ENCODE measurements at regions not wholly inside any gene's neighbourhood (a gene's known extent, or its start where the extent isn't known, plus 50 kb on each side); places are given as distances from the start of the nearest gene placed in this dataset.

DNA sequence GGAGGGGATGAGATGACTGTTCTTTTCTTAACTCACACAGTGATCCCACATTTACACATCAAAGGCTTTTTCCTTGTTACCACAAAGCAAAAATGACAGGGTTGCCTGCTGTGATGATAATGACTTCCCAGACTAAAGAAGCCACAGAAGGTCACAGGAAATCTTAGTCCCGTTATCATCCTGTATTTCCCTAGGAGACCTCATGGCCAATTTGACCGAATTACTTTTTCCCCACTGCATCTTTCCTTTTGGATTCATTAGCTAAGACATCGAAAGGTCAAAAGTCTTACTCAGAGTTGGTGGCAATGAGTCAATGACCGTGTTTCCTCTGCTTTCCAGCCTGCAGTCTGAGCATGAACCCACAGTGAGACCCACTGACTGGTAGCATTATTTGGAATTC, 130.1 kb upstream of the INHBA start:
- no peaks in the 10 kb centered on the region for H3K9me3 ChIP-seq (ENCODE audit: low read depth, low read length)
- TF ChIP-seq EZH2 (IDR thresholded peaks at IDR 0.05) = no peak
- no peak for TF ChIP-seq POLR2AphosphoS5 (IDR thresholded peaks at IDR 0.05; ENCODE audit: borderline replicate concordance, low read depth, low read length)
- TF ChIP-seq FOXP2 (optimal IDR thresholded peaks at IDR 0.05; ENCODE audit: control extremely low read depth, extremely low read length, insufficient read depth) = no peak
- H3K36me3 ChIP-seq (ENCODE audit: insufficient read depth, low read length) = no peaks in the 10 kb centered on the region
- H3K9ac ChIP-seq (ENCODE audit: insufficient read length) = no peak overlapping the region
- DNase-seq (ENCODE audit: low read depth, low spot score) = no peak
- H3K4me3 ChIP-seq = no peak overlapping the region
- H3K27ac ChIP-seq = no peak overlapping the region

DNA sequence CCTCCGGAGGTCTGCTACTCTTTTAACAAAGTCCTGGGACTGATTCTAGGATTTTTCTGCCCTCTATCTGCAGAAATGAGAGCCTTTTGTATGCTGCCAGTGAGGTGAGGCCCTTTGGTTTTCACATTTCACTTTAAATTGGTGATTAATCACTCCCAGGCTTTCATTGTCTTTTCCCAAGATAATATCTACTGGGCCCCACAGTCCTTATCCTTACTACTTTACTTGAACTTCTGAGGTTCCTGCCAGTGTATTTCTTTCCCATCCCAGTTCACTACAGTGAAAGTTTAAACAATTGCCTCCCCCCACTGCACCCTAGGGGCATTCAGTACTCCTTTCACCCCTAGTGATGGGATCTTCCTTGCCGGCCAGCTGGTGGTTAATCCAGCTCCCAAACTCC, 127.4 kb upstream of the INHBA start:
- DNase-seq (ENCODE audit: low read depth, low spot score) = no peak
- H3K9me3 ChIP-seq (ENCODE audit: low read depth, low read length) = no peaks in the 10 kb centered on the region
- H3K27ac ChIP-seq = no peak overlapping the region
- H3K4me3 ChIP-seq = no peak overlapping the region
- no peaks in the 10 kb centered on the region for H3K36me3 ChIP-seq (ENCODE audit: insufficient read depth, low read length)
- no peak for TF ChIP-seq POLR2AphosphoS5 (IDR thresholded peaks at IDR 0.05; ENCODE audit: borderline replicate concordance, low read depth, low read length)
- no peak for TF ChIP-seq FOXP2 (optimal IDR thresholded peaks at IDR 0.05; ENCODE audit: control extremely low read depth, extremely low read length, insufficient read depth)
- TF ChIP-seq EZH2 (IDR thresholded peaks at IDR 0.05) = no peak
- H3K9ac ChIP-seq (ENCODE audit: insufficient read length) = no peak overlapping the region

DNA sequence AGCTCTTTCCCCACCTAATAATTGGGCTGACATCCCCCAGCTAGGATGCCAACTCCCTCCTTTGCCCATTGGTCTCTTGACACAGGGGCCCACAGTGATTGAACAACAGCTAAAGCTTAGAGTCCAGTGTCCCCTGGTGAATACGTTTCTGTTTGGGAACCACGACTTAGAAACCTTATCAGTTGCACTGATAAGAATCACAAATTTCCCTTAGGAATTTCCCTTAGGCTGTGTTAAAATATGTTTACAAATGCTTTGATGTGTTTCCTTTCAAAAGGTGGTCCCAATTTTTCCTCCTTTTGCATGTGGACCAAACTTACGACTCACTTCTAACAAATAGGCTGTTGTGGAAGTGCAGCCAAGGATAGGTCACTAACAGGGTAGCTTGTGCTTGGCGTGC, 126.0 kb upstream of the INHBA start:
- no peaks in the 10 kb centered on the region for H3K36me3 ChIP-seq (ENCODE audit: insufficient read depth, low read length)

DNA sequence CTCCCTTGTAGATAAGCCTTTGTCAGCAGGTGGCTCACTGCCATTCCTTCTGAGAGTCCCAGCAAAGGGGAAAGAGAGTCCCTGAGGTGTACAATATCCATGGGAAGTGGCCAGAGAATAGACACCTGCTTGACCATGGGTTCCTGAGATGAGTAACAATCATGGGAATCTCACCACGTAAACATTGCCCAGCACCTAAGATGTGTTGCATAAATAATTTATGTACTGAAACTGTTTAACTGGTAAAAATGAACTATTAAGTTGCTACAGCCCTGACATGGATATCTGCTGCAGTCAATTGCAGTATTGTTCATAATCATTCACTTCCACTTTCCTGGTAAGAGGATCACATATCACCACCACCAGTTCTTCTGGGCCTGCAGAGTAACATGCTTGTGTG, 123.8 kb upstream of the INHBA start:
- TF ChIP-seq FOXP2 (optimal IDR thresholded peaks at IDR 0.05; ENCODE audit: control extremely low read depth, extremely low read length, insufficient read depth) = no peak
- TF ChIP-seq EZH2 (IDR thresholded peaks at IDR 0.05) = no peak
- no peak for TF ChIP-seq POLR2AphosphoS5 (IDR thresholded peaks at IDR 0.05; ENCODE audit: borderline replicate concordance, low read depth, low read length)
- H3K4me3 ChIP-seq = no peak overlapping the region
- no peaks in the 10 kb centered on the region for H3K9me3 ChIP-seq (ENCODE audit: low read depth, low read length)
- H3K27ac ChIP-seq = 0 out of 2 replicates have a peak overlapping the region, but pooled peaks have one; percentile 30
- H3K9ac ChIP-seq (ENCODE audit: insufficient read length) = no peak overlapping the region
- no peaks in the 10 kb centered on the region for H3K36me3 ChIP-seq (ENCODE audit: insufficient read depth, low read length)
- no peak for DNase-seq (ENCODE audit: low read depth, low spot score)

More for the DNA sequence above, 126.0 kb upstream of the INHBA start:
- Histone ChIP-seq H3K27ac (no peak overlapping the region), H3K9ac (ENCODE audit: insufficient read length) (no peak overlapping the region), H3K4me3 (no peak overlapping the region), H3K9me3 (ENCODE audit: low read depth, low read length) (no peaks in the 10 kb centered on the region)
- DNase-seq (ENCODE audit: low read depth, low spot score) = no peak
- no peak for TF ChIP-seq POLR2AphosphoS5 (IDR thresholded peaks at IDR 0.05; ENCODE audit: borderline replicate concordance, low read depth, low read length)
- TF ChIP-seq FOXP2 (optimal IDR thresholded peaks at IDR 0.05; ENCODE audit: control extremely low read depth, extremely low read length, insufficient read depth) = no peak
- TF ChIP-seq EZH2 (IDR thresholded peaks at IDR 0.05) = no peak

DNA sequence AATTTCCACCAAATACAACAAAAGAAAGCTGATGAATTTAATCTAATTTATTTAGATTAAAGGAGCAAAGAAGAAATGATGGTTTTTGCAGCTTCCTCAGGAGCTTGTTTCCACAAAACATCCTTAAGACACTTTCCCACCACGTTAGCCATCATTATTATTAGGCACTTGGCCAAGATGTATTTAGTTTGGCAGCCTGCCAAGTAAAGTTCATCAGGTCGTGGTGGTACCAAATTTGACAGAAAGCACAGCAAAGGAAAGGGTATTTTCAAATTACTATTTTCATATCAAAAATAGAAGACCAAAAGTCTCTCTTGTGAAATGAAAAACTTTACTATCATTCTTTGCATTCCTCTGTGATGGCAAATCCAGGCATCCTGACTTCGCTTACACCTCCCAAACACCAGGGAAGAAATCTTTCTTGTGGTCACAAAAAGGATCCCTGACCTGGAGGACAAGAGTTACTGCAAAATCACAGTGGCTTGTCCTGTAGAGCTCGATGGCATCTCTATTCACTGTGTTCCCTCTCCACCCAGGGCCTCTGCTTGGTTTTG, 123.1 kb upstream of the INHBA start:
- Histone ChIP-seq H3K9ac (ENCODE audit: insufficient read length) (no peak overlapping the region), H3K9me3 (ENCODE audit: low read depth, low read length) (no peaks in the 10 kb centered on the region), H3K36me3 (ENCODE audit: insufficient read depth, low read length) (no peaks in the 10 kb centered on the region), H3K4me3 (no peak overlapping the region), H3K27ac (peak overlapping the region; percentile 30; the same call in 1 of the 2 replicates)
- no peak for DNase-seq (ENCODE audit: low read depth, low spot score)
- TF ChIP-seq POLR2AphosphoS5 (IDR thresholded peaks at IDR 0.05; ENCODE audit: borderline replicate concordance, low read depth, low read length) (peak; percentile 22; the same call in 1 of the 2 replicates), EZH2 (IDR thresholded peaks at IDR 0.05) (no peak)

DNA sequence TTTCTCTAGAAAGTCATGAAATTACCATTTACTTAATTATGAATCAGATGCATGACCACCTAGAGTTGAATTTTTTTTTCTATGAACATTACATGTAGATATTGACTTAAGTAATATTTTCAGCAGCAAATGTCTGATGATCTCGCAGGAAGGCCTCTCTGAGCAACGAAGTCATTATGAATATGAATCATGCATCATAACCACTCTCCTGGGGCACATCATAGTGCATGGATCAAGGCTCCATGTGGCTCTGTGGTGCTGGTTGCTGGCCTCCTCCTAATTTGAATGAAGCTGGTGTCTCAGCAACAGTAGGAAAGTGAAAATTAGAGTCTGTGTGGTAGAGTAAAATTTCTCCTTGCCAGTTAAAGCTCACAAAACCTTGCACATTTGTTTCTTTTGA, 121.4 kb upstream of the INHBA start:
- H3K9ac ChIP-seq (ENCODE audit: insufficient read length) = peak overlapping the region; percentile 88
- 0 out of 2 replicates have a peak overlapping the region, but pooled peaks have one; percentile 3 for H3K4me3 ChIP-seq
- TF ChIP-seq EZH2 (IDR thresholded peaks at IDR 0.05) (no peak), POLR2AphosphoS5 (IDR thresholded peaks at IDR 0.05; ENCODE audit: borderline replicate concordance, low read depth, low read length) (no peak), FOXP2 (optimal IDR thresholded peaks at IDR 0.05; ENCODE audit: control extremely low read depth, extremely low read length, insufficient read depth) (no peak)
- peaks cover 4% of the 10 kb centered on the region; the same call in 1 of the 2 replicates for H3K36me3 ChIP-seq (ENCODE audit: insufficient read depth, low read length)
- H3K9me3 ChIP-seq (ENCODE audit: low read depth, low read length) = peaks cover 4% of the 10 kb centered on the region; the same call in 1 of the 2 replicates
- DNase-seq (ENCODE audit: low read depth, low spot score) = no peak
- peak overlapping the region; percentile 100 for H3K27ac ChIP-seq

DNA sequence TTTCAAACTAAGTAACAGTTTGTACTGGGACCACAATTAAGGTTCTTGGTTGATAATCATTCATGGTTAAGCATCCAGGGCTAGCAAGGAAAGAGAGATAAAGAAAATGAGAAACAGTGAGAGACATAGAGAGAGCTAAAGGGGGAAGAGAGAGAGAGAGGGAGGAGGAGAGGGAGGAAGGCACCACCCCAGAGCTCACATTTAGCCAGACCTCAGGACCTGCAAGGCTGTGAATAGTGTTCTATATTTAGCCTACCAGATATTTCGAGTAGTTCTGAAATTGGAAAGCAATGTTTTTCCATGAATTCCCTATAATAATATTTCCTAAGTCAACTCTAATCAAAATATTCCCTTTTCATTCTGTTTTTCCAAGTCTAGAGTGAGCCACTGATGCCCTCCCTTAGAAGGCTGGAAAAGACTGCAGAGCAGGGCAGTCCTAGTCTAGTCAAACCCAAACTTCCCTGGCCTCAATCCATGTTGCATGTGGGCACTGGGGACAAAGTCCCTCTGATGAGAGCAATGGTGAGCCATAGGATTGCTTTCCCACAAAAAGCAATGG, 119.4 kb upstream of the INHBA start:
- TF ChIP-seq POLR2AphosphoS5 (IDR thresholded peaks at IDR 0.05; ENCODE audit: borderline replicate concordance, low read depth, low read length) (no peak), FOXP2 (optimal IDR thresholded peaks at IDR 0.05; ENCODE audit: control extremely low read depth, extremely low read length, insufficient read depth) (no peak), EZH2 (IDR thresholded peaks at IDR 0.05) (no peak)
- peaks cover 12% of the 10 kb centered on the region; the same call in 1 of the 2 replicates for H3K36me3 ChIP-seq (ENCODE audit: insufficient read depth, low read length)
- peak overlapping the region; percentile 100 for H3K27ac ChIP-seq

DNA sequence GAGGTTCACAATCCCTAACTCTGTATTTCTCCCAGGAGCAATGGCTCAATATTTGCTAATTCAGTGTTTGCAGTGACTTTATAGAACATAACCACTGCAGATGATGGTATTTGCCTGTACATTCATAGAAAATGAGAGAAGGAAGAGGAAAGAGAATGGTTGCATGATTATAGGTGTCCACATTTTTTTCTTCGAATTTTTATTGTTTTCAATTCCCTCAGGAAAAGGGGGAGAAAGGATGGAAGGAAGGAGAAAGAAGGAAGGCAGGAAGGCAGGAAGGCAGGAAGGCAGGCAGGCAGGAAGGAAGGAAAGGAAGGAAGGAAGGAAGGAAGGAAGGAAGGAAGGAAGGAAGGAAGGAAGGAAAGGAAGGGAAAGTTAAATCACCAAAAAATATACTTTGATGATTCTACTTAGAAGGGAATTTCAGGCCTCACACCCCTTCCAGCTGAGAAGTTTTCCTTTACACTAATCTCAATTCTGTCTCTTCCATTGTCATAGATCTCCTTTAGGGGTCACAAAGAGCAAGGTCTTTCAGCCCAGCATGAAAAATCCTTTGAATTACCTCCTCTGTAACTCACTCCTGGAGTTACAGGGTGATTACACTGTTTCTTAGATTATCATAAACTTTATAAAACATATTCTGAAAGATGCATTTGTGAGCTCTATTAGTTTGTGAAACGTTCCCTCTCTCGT, 118.8 kb upstream of the INHBA start:
- Histone ChIP-seq H3K9me3 (ENCODE audit: low read depth, low read length) (peaks cover 12% of the 10 kb centered on the region; the same call in 1 of the 2 replicates), H3K27ac (peak overlapping the region; percentile 100), H3K36me3 (ENCODE audit: insufficient read depth, low read length) (peaks cover 12% of the 10 kb centered on the region; the same call in 1 of the 2 replicates), H3K4me3 (peak overlapping the region; percentile 66), H3K9ac (ENCODE audit: insufficient read length) (peak overlapping the region; percentile 88)
- TF ChIP-seq FOXP2 (optimal IDR thresholded peaks at IDR 0.05; ENCODE audit: control extremely low read depth, extremely low read length, insufficient read depth) (no peak), EZH2 (IDR thresholded peaks at IDR 0.05) (no peak), POLR2AphosphoS5 (IDR thresholded peaks at IDR 0.05; ENCODE audit: borderline replicate concordance, low read depth, low read length) (peak; percentile 41; the same call in 1 of the 2 replicates)
- DNase-seq (ENCODE audit: low read depth, low spot score) = peak; percentile 98

More for the DNA sequence above, 119.4 kb upstream of the INHBA start:
- Histone ChIP-seq H3K4me3 (peak overlapping the region; percentile 66), H3K9ac (ENCODE audit: insufficient read length) (peak overlapping the region; percentile 88), H3K9me3 (ENCODE audit: low read depth, low read length) (peaks cover 12% of the 10 kb centered on the region; the same call in 1 of the 2 replicates)
- no peak for DNase-seq (ENCODE audit: low read depth, low spot score)

Measured in SK-N-MC (cell line).